Adrenal gland (tissue), 5 donors: ENCODE measurements at regions not wholly inside any gene's neighbourhood (a gene's known extent, or its start where the extent isn't known, plus 50 kb on each side); places are given as distances from the start of the nearest gene placed in this dataset.
"Not testable (repeated sequence)": the region's sequence is repeated elsewhere in the genome, so short reads cannot be mapped to it uniquely, and the experiment has no call there.

ENCODE experiments used
- POLR2A ChIP-seq, 2 donors: fragments of 450-650 bp; IDR thresholded peaks; one replicate each; pipeline ENCODE4 v1.6.1; 2017; ENCODE audit warnings: antibody characterized with exemption in 2 of 2, mild to moderate bottlenecking in 2 of 2, moderate library complexity in 1 of 2
- TF ChIP-seq, protein P1 (sequence below), 6 experiments: fragments of 450-650 bp in 4 of 6; fragments of 200-600 bp in 2 of 6; sonication (generic) in 1 of 6; IDR thresholded peaks; 1 replicate in 5 of 6; 2 replicates in 1 of 6; pipeline versions ENCODE4 v1.5.1 to v1.8.0; 2016 to 2021; ENCODE audit warnings: antibody characterized with exemption in 6 of 6, mild to moderate bottlenecking in 2 of 6, moderate library complexity in 1 of 6
- donor health status: DM: no; HTN: no; CAD: no.

DNA sequence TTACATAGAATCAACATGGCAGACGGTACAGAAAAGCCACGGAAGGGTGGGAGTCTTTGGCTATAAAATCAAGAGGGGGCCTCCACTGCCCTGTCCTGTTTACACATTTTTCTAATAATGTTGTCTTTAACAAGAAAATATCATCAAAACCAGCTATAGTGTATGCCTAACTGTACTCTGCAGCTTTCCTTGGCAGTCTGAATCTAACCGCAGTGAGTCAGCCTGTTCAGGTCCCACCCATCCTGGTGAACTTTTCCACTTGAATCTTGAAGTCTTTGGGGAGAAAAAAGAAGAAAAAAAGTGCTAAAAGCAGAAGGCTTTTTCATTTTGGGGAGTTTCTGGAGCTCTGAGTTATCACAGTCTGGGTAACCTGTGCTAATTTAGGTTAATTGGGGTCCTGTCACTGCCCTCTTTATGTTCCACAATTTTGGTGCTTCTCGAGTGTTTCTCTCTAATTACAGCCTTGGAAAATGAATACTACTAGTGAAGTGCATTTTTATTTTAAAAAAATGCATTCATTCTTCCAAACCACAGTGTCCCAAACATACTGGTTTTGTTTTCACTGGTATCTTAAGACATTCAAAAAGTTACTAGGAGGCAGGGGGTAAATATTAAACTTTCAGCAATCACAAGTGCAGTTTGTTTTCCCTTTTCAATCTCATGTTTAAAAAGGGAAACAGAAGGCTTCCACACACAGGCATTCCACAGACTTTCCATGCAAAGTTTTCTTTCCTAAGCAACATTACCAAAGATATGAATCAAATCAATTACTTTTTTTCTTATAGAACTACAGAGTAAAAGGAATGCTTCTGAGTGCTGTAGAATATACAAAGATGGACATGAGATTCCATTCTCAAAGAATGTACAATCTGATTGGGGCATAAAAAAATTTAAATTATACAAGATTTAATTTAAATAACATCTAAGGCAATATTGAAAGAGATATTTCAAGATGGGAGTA lies 86.8 kb upstream of the SEC22B start:
- TF ChIP-seq, protein P1, sequence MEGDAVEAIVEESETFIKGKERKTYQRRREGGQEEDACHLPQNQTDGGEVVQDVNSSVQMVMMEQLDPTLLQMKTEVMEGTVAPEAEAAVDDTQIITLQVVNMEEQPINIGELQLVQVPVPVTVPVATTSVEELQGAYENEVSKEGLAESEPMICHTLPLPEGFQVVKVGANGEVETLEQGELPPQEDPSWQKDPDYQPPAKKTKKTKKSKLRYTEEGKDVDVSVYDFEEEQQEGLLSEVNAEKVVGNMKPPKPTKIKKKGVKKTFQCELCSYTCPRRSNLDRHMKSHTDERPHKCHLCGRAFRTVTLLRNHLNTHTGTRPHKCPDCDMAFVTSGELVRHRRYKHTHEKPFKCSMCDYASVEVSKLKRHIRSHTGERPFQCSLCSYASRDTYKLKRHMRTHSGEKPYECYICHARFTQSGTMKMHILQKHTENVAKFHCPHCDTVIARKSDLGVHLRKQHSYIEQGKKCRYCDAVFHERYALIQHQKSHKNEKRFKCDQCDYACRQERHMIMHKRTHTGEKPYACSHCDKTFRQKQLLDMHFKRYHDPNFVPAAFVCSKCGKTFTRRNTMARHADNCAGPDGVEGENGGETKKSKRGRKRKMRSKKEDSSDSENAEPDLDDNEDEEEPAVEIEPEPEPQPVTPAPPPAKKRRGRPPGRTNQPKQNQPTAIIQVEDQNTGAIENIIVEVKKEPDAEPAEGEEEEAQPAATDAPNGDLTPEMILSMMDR (IDR thresholded peaks at IDR 0.05), result not testable (repeated sequence)
- TF ChIP-seq POLR2A (IDR thresholded peaks at IDR 0.05), result not testable (repeated sequence)
